OCI-LY1 (cell line): ENCODE measurements at regions not wholly inside any gene's neighbourhood (a gene's known extent, or its start where the extent isn't known, plus 50 kb on each side); places are given as distances from the start of the nearest gene placed in this dataset.

Source experiments
- EZH2 ChIP-seq: fragments of 200-600 bp; sonication (generic), shearing (Covaris generic); IDR thresholded peaks from 2 replicates; pipeline ENCODE4 v1.8.0; 2017; ENCODE audit warnings: borderline replicate concordance, mixed run types, mild to moderate bottlenecking, antibody characterized with exemption, low read length, moderate library complexity, mixed read lengths
- TF ChIP-seq, protein P1 (sequence below): fragments of 200-600 bp; sonication (generic), shearing (Covaris generic); IDR thresholded peaks from 2 replicates; pipeline ENCODE4 v1.5.1; 2017; ENCODE audit warnings: mild to moderate bottlenecking, antibody characterized with exemption, low read length, moderate library complexity, mixed read lengths

DNA sequence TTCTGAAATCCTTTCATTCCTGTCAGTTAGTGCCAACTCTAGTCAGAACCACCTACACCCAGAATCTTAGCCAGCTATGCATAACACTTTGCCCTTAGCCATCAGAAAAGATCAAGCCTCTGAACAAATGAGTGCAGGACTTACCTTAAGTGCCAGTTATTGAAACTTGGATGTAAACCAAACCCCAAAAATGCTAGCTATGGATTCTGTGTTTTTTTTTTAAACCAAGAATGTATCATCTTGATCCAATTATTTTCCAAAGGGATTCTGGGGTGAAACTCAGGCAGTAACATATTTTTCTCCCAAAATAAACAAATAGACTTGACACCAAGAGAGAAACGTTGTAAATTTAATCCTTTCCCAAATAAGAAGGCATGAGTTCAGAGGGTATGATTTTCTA lies 538.6 kb upstream of the ADAMTS5 start:
- TF ChIP-seq, protein P1, sequence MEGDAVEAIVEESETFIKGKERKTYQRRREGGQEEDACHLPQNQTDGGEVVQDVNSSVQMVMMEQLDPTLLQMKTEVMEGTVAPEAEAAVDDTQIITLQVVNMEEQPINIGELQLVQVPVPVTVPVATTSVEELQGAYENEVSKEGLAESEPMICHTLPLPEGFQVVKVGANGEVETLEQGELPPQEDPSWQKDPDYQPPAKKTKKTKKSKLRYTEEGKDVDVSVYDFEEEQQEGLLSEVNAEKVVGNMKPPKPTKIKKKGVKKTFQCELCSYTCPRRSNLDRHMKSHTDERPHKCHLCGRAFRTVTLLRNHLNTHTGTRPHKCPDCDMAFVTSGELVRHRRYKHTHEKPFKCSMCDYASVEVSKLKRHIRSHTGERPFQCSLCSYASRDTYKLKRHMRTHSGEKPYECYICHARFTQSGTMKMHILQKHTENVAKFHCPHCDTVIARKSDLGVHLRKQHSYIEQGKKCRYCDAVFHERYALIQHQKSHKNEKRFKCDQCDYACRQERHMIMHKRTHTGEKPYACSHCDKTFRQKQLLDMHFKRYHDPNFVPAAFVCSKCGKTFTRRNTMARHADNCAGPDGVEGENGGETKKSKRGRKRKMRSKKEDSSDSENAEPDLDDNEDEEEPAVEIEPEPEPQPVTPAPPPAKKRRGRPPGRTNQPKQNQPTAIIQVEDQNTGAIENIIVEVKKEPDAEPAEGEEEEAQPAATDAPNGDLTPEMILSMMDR = no peak
- no peak for TF ChIP-seq EZH2
